PC-3 (cell line): ENCODE measurements at regions not wholly inside any gene's neighbourhood (a gene's known extent, or its start where the extent isn't known, plus 50 kb on each side); places are given as distances from the start of the nearest gene placed in this dataset.

Source experiments
- ATAC-seq: fragments of 200-7000 bp; cut with Tn5 transposase; 2 replicates; pipeline ENCODE4 v1.9.1; 2020; ENCODE audit warnings: mild to moderate bottlenecking, moderate library complexity
- BruUV-seq: library from RNA; stranded (reverse); fragments of 400-500 nt; replicated peaks from 2 replicates; lab custom pipeline; 2021; lab: Mats Ljungman, UMichigan
- CTCF ChIA-PET: fragments of 300-600 bp; sonication (Branson Sonifier 250); formaldehyde crosslinking; loops from one replicate; lab custom pipeline; 2022; ENCODE audit warnings: antibody characterized with exemption; lab: Charles Lee
- POLR2A ChIA-PET: fragments of 300-600 bp; sonication (Branson Sonifier 250); formaldehyde crosslinking; loops from one replicate; lab custom pipeline; 2022; ENCODE audit warnings: antibody characterized with exemption; ENCODE audit not compliant: unreplicated experiment; lab: Charles Lee
- DNase-seq: peaks from one replicate; pipeline ENCODE4 v3.0.0-alpha.2; 2015
- H2AFZ ChIP-seq: fragments of 300-600 bp; sonication (generic); 2 replicates; pipeline ENCODE4 v1.6.0; 2016; ENCODE audit warnings: antibody characterized with exemption, low read length
- H3F3A ChIP-seq: fragments of 300-600 bp; sonication (generic); one replicate; pipeline ENCODE4 v1.6.0; 2017; ENCODE audit warnings: antibody characterized with exemption, low read length, control low read depth, mild to moderate bottlenecking; ENCODE audit not compliant: unreplicated experiment
- H3K27ac ChIP-seq: fragments of 300-600 bp; sonication (generic); 2 replicates; pipeline ENCODE4 v1.5.1; 2016; ENCODE audit warnings: mild to moderate bottlenecking, low read length
- H3K27me3 ChIP-seq: fragments of 300-600 bp; sonication (generic); 2 replicates; pipeline ENCODE4 v1.6.1; 2016; ENCODE audit warnings: low read length, mixed read lengths
- H3K36me3 ChIP-seq: fragments of 300-600 bp; sonication (generic); 2 replicates; pipeline ENCODE4 v1.6.1; 2016; ENCODE audit warnings: low read depth, mixed run types, low read length, mixed read lengths
- H3K4me1 ChIP-seq: fragments of 300-600 bp; sonication (generic); 2 replicates; pipeline ENCODE4 v1.5.1; 2016; ENCODE audit warnings: low read length; ENCODE audit not compliant: insufficient read depth
- H3K4me2 ChIP-seq: fragments of 300-600 bp; sonication (generic); 2 replicates; pipeline ENCODE4 v1.6.0; 2016; ENCODE audit warnings: low read length
- H3K4me3 ChIP-seq: fragments of 300-600 bp; sonication (generic); 2 replicates; pipeline ENCODE4 v1.5.1; 2016; ENCODE audit warnings: mild to moderate bottlenecking, low read length, mixed read lengths
- H3K79me2 ChIP-seq: fragments of 300-600 bp; sonication (generic); 2 replicates; pipeline ENCODE4 v1.6.1; 2017; ENCODE audit warnings: low read length, mixed read lengths
- H3K9ac ChIP-seq: fragments of 300-600 bp; sonication (generic); 2 replicates; pipeline ENCODE4 v1.6.0; 2016; ENCODE audit warnings: mild to moderate bottlenecking, low read length
- H3K9me2 ChIP-seq: fragments of 300-600 bp; sonication (generic); replicated peaks from 2 replicates; pipeline ENCODE4 v1.6.1; 2016; ENCODE audit warnings: mixed run types, low read length, mixed read lengths
- H3K9me3 ChIP-seq: fragments of 300-600 bp; sonication (generic); 2 replicates; pipeline ENCODE4 v1.6.1; 2016; ENCODE audit warnings: low read length, mixed read lengths
- H4K20me1 ChIP-seq: fragments of 300-600 bp; sonication (generic); 2 replicates; pipeline ENCODE4 v1.6.1; 2016; ENCODE audit warnings: low read length, mixed read lengths
- CTCF ChIP-seq: fragments of 300-600 bp; sonication (generic); conservative IDR thresholded peaks from 2 replicates; pipeline ENCODE4 v1.5.1; 2017; ENCODE audit warnings: antibody characterized with exemption, low read depth, mild to moderate bottlenecking, low read length
- EZH2 ChIP-seq: fragments of 300-600 bp; sonication (generic); IDR thresholded peaks from one replicate; pipeline ENCODE4 v1.6.1; 2017; ENCODE audit warnings: antibody characterized with exemption, mild to moderate bottlenecking, low read length; ENCODE audit not compliant: unreplicated experiment
- EZH2phosphoT487 ChIP-seq: fragments of 300-600 bp; sonication (generic); IDR thresholded peaks from 2 replicates; pipeline ENCODE4 v1.6.1; 2018; ENCODE audit warnings: mild to moderate bottlenecking, antibody characterized with exemption, low read length, borderline replicate concordance
- intact Hi-C: fragments of 100-400 bp; cut with micrococcal nuclease; formaldehyde crosslinking; loops from 2 replicates; pipeline ENCODE4 v1.9.0; 2023

- H2AFZ ChIP-seq, result peak overlapping the region; percentile 92
- DNase-seq, result no peak
- POLR2A ChIA-PET, result interaction anchor here (0.5 kb wide), 1 partner anchor 86 kb away, joined by 7 read pairs; no protein-coding TSS in a partner anchor
- no peak overlapping the region for H3K27ac ChIP-seq
- no peaks in the 10 kb centered on the region for H3K9me2 ChIP-seq
- H3K9me3 ChIP-seq, result no peaks in the 10 kb centered on the region
- peaks cover 43% of the 10 kb centered on the region for H3K4me1 ChIP-seq
- H3F3A ChIP-seq, result no peaks in the 10 kb centered on the region
- H3K36me3 ChIP-seq, result no peaks in the 10 kb centered on the region
- no TSS peak for BruUV-seq
- no peak overlapping the region for H3K9ac ChIP-seq
- no peaks in the 10 kb centered on the region for H3K27me3 ChIP-seq
- peak overlapping the region; percentile 69 for H3K4me3 ChIP-seq
- TF ChIP-seq CTCF (no peak), EZH2phosphoT487 (no peak), EZH2 (no peak)
- peak overlapping the region; percentile 90 for H3K4me2 ChIP-seq
- CTCF ChIA-PET, result interaction anchor here (0.5 kb wide), 1 partner anchor 98 kb away, joined by 5 read pairs; no protein-coding TSS in a partner anchor
- intact Hi-C loops, result loop anchor here (5.0 to 10.0 kb wide), 6 partner anchors 236 to 834 kb away; no protein-coding TSS in a partner anchor
- H3K79me2 ChIP-seq, result no peaks in the 10 kb centered on the region
- ATAC-seq, result peak; percentile 26
- H4K20me1 ChIP-seq, result no peaks in the 10 kb centered on the region
These were observed 95.3 kb downstream of the ZNF608 start for GRCh38 chr5:124650951-124651662.

GRCh38 chr5:124650147-124650561, 96.3 kb downstream of the ZNF608 start:
- H3K9ac ChIP-seq, result no peak overlapping the region
- DNase-seq, result no peak
- ChIA-PET POLR2A (no interaction called here), CTCF (no interaction called here)
- no peak for ATAC-seq
- H3K27me3 ChIP-seq, result no peaks in the 10 kb centered on the region
- no peaks in the 10 kb centered on the region for H3K9me3 ChIP-seq
- no peaks in the 10 kb centered on the region for H3K9me2 ChIP-seq
- no peaks in the 10 kb centered on the region for H3K79me2 ChIP-seq
- no TSS peak for BruUV-seq
- peak overlapping the region; percentile 90 for H3K4me2 ChIP-seq
- peaks cover 36% of the 10 kb centered on the region for H3K4me1 ChIP-seq
- no peak overlapping the region for H3K27ac ChIP-seq
- no peaks in the 10 kb centered on the region for H3F3A ChIP-seq
- H4K20me1 ChIP-seq, result no peaks in the 10 kb centered on the region
- no peaks in the 10 kb centered on the region for H3K36me3 ChIP-seq
- H3K4me3 ChIP-seq, result peak overlapping the region; percentile 29; the same call in 1 of the 2 replicates
- H2AFZ ChIP-seq, result no peak overlapping the region
- TF ChIP-seq EZH2phosphoT487, result no peak
- no peak for TF ChIP-seq EZH2
- no peak for TF ChIP-seq CTCF
- intact Hi-C loops, result loop anchor here (5.0 to 10.0 kb wide), 6 partner anchors 235 to 835 kb away; no protein-coding TSS in a partner anchor
